ENCODE measurements at regions not wholly inside any gene's neighbourhood (a gene's known extent, or its start where the extent isn't known, plus 50 kb on each side); places are given as distances from the start of the nearest gene placed in this dataset.

- CTCF ChIA-PET, result interaction anchor here (0.6 kb wide), 1 partner anchor 14 kb away, joined by 3 read pairs; no protein-coding TSS in a partner anchor
Observed at GRCh38 chr6:14716499-14717146, 529.2 kb upstream of the JARID2 start.

GRCh38 chr6:14717307-14717706 is 528.6 kb upstream of the JARID2 start:
- H3K27ac ChIP-seq, result no peak overlapping the region
- no TSS peak for BruUV-seq (replicated peaks)
- H3K9me2 ChIP-seq (ENCODE audit: insufficient read depth), result no peaks in the 10 kb centered on the region
- H2AFZ ChIP-seq, result no peak overlapping the region
- H3K4me1 ChIP-seq (replicated peaks; ENCODE audit: insufficient read depth), result peaks cover 42% of the 10 kb centered on the region
- H3K4me2 ChIP-seq, result no peak overlapping the region
- H3K36me3 ChIP-seq (ENCODE audit: low read depth), result no peaks in the 10 kb centered on the region
- no peak for DNase-seq
- H3K79me2 ChIP-seq (ENCODE audit: low read depth), result no peaks in the 10 kb centered on the region
- TF ChIP-seq CTCF (conservative IDR thresholded peaks at IDR 0.05), result no peak
- no peak for TF ChIP-seq EZH2 (IDR thresholded peaks at IDR 0.05; ENCODE audit: low read depth)
- no peaks in the 10 kb centered on the region for H3K27me3 ChIP-seq (ENCODE audit: insufficient read depth, low read depth)
- H3F3A ChIP-seq (ENCODE audit: insufficient read depth, low read depth), result peaks cover 31% of the 10 kb centered on the region; the same call in 1 of the 2 replicates
- ChIA-PET CTCF (no interaction called here), POLR2A (ENCODE audit: unreplicated experiment) (no interaction called here)
- no peak overlapping the region for H3K4me3 ChIP-seq
- H3K9me3 ChIP-seq (ENCODE audit: insufficient read depth, low read depth), result no peaks in the 10 kb centered on the region
- intact Hi-C loops (cut with micrococcal nuclease; ENCODE audit: unreplicated experiment), result no loop called here
- no peaks in the 10 kb centered on the region for H4K20me1 ChIP-seq (ENCODE audit: insufficient read depth)

More at GRCh38 chr6:14716499-14717146, 529.2 kb upstream of the JARID2 start:
- Histone ChIP-seq H3F3A (ENCODE audit: insufficient read depth, low read depth) (peaks cover 37% of the 10 kb centered on the region), H3K27ac (no peak overlapping the region), H3K79me2 (ENCODE audit: low read depth) (no peaks in the 10 kb centered on the region), H3K4me3 (no peak overlapping the region), H3K36me3 (ENCODE audit: low read depth) (no peaks in the 10 kb centered on the region), H3K4me1 (replicated peaks; ENCODE audit: insufficient read depth) (peaks cover 46% of the 10 kb centered on the region), H2AFZ (no peak overlapping the region), H3K9me3 (ENCODE audit: insufficient read depth, low read depth) (no peaks in the 10 kb centered on the region), H4K20me1 (ENCODE audit: insufficient read depth) (no peaks in the 10 kb centered on the region), H3K9me2 (ENCODE audit: insufficient read depth) (no peaks in the 10 kb centered on the region), H3K27me3 (ENCODE audit: insufficient read depth, low read depth) (no peaks in the 10 kb centered on the region), H3K4me2 (no peak overlapping the region)
- no peak for DNase-seq
- TF ChIP-seq CTCF (conservative IDR thresholded peaks at IDR 0.05) (no peak), EZH2 (IDR thresholded peaks at IDR 0.05; ENCODE audit: low read depth) (no peak)
- no TSS peak for BruUV-seq (replicated peaks)
- POLR2A ChIA-PET (ENCODE audit: unreplicated experiment), result no interaction called here
- intact Hi-C loops (cut with micrococcal nuclease; ENCODE audit: unreplicated experiment), result no loop called here

- Histone ChIP-seq H3K4me2 (no peak overlapping the region), H3K4me3 (no peak overlapping the region), H3K4me1 (replicated peaks; ENCODE audit: insufficient read depth) (peaks cover 26% of the 10 kb centered on the region), H3K27me3 (ENCODE audit: insufficient read depth, low read depth) (no peaks in the 10 kb centered on the region), H3K9me2 (ENCODE audit: insufficient read depth) (no peaks in the 10 kb centered on the region), H3K27ac (no peak overlapping the region), H3K79me2 (ENCODE audit: low read depth) (no peaks in the 10 kb centered on the region), H3K9me3 (ENCODE audit: insufficient read depth, low read depth) (no peaks in the 10 kb centered on the region), H3F3A (ENCODE audit: insufficient read depth, low read depth) (peaks cover 20% of the 10 kb centered on the region; the same call in 1 of the 2 replicates), H4K20me1 (ENCODE audit: insufficient read depth) (no peaks in the 10 kb centered on the region), H3K36me3 (ENCODE audit: low read depth) (no peaks in the 10 kb centered on the region), H2AFZ (no peak overlapping the region)
- intact Hi-C loops (cut with micrococcal nuclease; ENCODE audit: unreplicated experiment), result no loop called here
- no peak for DNase-seq
- ChIA-PET CTCF (no interaction called here), POLR2A (ENCODE audit: unreplicated experiment) (no interaction called here)
- BruUV-seq (replicated peaks), result no TSS peak
- TF ChIP-seq CTCF (conservative IDR thresholded peaks at IDR 0.05) (no peak), EZH2 (IDR thresholded peaks at IDR 0.05; ENCODE audit: low read depth) (no peak)
Observed at GRCh38 chr6:14718861-14719260, 527.0 kb upstream of the JARID2 start.
